ENCODE measurements at regions not wholly inside any gene's neighbourhood (a gene's known extent, or its start where the extent isn't known, plus 50 kb on each side); places are given as distances from the start of the nearest gene placed in this dataset.

DNA sequence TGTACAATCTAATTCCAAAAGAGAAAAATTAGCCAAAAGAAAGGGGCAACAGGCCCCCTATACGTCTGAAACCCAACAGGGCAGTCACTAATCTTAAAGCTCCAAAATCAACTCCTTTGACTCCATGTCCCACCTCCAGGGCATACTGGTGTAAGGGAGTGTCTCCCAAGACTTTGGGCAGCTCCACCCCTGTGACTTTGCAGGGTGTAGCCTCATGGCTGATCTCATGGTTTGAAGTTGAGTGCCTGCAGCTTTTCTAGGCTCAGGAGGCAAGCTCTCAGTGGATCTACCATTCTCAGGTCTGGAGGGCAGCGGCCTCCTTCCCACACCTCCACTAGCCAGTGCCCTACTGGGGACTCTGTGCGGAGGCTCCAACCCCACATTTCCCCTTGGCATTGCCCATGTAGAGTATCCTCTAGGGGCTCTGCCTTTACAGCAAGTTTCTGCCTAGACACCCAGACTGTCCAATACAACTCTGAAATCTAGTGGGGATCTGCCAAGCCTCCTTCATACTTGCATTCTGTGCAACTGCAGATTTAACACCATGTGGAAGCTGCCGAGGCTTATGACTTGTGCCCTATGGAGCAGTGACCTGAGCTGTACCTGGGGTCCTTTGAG, 94.5 kb downstream of the TRIM29 start:
- Mint-ChIP-seq H3K27ac (ENCODE audit: low read depth, unreplicated experiment) (no peak overlapping the region), H3K27me3 (ENCODE audit: insufficient read depth, unreplicated experiment) (peaks cover 33% of the 10 kb centered on the region), H3K36me3 (ENCODE audit: insufficient read depth, unreplicated experiment) (no peaks in the 10 kb centered on the region), H3K4me1 (ENCODE audit: insufficient read depth, unreplicated experiment) (no peaks in the 10 kb centered on the region), H3K9me3 (ENCODE audit: unreplicated experiment) (peaks cover 22% of the 10 kb centered on the region), H3K4me3 (ENCODE audit: unreplicated experiment) (no peak overlapping the region)
- no peak for DNase-seq (ENCODE audit: unreplicated experiment)
- intact Hi-C loops (cut with micrococcal nuclease) = no loop called here
- TF ChIP-seq, protein P1, sequence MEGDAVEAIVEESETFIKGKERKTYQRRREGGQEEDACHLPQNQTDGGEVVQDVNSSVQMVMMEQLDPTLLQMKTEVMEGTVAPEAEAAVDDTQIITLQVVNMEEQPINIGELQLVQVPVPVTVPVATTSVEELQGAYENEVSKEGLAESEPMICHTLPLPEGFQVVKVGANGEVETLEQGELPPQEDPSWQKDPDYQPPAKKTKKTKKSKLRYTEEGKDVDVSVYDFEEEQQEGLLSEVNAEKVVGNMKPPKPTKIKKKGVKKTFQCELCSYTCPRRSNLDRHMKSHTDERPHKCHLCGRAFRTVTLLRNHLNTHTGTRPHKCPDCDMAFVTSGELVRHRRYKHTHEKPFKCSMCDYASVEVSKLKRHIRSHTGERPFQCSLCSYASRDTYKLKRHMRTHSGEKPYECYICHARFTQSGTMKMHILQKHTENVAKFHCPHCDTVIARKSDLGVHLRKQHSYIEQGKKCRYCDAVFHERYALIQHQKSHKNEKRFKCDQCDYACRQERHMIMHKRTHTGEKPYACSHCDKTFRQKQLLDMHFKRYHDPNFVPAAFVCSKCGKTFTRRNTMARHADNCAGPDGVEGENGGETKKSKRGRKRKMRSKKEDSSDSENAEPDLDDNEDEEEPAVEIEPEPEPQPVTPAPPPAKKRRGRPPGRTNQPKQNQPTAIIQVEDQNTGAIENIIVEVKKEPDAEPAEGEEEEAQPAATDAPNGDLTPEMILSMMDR (IDR thresholded peaks at IDR 0.05; ENCODE audit: unreplicated experiment) = no peak
- POLR2A ChIA-PET = interaction anchor here (0.9 to 1.3 kb wide), 2 partner anchors 11 to 12 kb away, joined by 3 read pairs; no protein-coding TSS in a partner anchor
- no TSS peak for BruUV-seq (replicated peaks)
- CTCF ChIA-PET = interaction anchor here (1.0 to 1.3 kb wide), 2 partner anchors 10 to 509 kb away, joined by 3 to 4 read pairs; no protein-coding TSS in a partner anchor

DNA sequence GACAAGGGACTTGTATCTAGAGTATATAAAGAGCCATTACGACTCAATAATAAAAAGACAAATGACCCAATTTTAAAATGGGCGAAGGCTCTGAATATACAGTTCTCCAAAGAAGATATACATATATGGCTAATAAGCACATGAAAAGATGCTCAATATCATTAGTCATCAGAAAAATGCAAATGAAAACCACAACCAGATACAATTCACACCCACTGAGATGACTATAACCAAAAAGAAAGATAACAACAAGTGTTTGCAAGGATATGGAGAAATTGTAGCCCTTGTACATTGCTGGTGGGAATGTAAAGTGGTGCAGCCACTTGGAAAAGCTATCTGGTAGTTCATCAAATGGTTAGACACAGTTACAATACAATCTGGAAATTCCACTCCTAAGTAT, 96.3 kb downstream of the TRIM29 start:
- TF ChIP-seq, protein P1 (IDR thresholded peaks at IDR 0.05; ENCODE audit: unreplicated experiment) = no peak
- Mint-ChIP-seq H3K4me3 (ENCODE audit: unreplicated experiment) (no peak overlapping the region), H3K27ac (ENCODE audit: low read depth, unreplicated experiment) (no peak overlapping the region), H3K36me3 (ENCODE audit: insufficient read depth, unreplicated experiment) (no peaks in the 10 kb centered on the region), H3K27me3 (ENCODE audit: insufficient read depth, unreplicated experiment) (peaks cover 27% of the 10 kb centered on the region), H3K9me3 (ENCODE audit: unreplicated experiment) (peaks cover 11% of the 10 kb centered on the region), H3K4me1 (ENCODE audit: insufficient read depth, unreplicated experiment) (no peaks in the 10 kb centered on the region)
- ChIA-PET POLR2A (no interaction called here), CTCF (no interaction called here)
- no peak for DNase-seq (ENCODE audit: unreplicated experiment)
- intact Hi-C loops (cut with micrococcal nuclease) = no loop called here
- BruUV-seq (replicated peaks) = no TSS peak

DNA sequence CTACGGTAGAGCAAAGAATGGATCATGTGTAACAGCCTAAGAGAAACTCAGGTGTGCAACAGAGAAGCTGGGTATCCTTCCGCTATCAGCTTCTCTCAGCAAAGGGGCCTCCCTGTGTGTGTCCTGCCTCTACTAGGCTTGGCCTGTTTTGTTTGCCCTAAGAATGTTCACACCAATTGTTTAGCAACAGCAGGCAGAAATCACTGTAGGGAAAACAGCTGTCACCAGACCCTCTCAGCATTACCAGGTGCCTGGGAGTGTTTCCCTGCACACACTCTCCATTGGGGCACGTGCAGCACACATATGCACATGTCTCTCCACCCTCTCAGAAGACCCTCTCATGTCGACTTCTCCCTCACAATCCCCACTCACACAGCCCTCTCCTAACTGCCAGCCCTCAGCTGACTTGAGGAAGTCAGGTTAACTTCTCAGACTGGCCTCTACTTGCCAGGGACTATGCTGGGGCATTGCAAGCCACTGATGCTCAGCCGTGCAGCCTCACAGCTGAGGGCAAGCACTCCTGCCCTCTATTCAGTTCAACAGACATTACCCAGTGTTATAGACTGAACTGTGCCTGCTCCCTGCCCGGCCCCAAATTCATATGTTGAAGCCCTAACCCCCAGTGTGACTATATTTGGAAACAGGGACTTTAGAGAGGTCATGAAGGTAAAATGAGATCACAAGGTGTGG, 97.6 kb downstream of the TRIM29 start:
- no peak overlapping the region for H3K4me3 Mint-ChIP-seq (ENCODE audit: unreplicated experiment)
- H3K27me3 Mint-ChIP-seq (ENCODE audit: insufficient read depth, unreplicated experiment) = peaks cover 14% of the 10 kb centered on the region
- CTCF ChIA-PET = no interaction called here
- no peak for DNase-seq (ENCODE audit: unreplicated experiment)
- BruUV-seq (replicated peaks) = no TSS peak
- no peaks in the 10 kb centered on the region for H3K36me3 Mint-ChIP-seq (ENCODE audit: insufficient read depth, unreplicated experiment)
- intact Hi-C loops (cut with micrococcal nuclease) = no loop called here
- no peaks in the 10 kb centered on the region for H3K4me1 Mint-ChIP-seq (ENCODE audit: insufficient read depth, unreplicated experiment)
- TF ChIP-seq, protein P1 (IDR thresholded peaks at IDR 0.05; ENCODE audit: unreplicated experiment) = no peak
- no peaks in the 10 kb centered on the region for H3K9me3 Mint-ChIP-seq (ENCODE audit: unreplicated experiment)
- POLR2A ChIA-PET = no interaction called here
- no peak overlapping the region for H3K27ac Mint-ChIP-seq (ENCODE audit: low read depth, unreplicated experiment)

DNA sequence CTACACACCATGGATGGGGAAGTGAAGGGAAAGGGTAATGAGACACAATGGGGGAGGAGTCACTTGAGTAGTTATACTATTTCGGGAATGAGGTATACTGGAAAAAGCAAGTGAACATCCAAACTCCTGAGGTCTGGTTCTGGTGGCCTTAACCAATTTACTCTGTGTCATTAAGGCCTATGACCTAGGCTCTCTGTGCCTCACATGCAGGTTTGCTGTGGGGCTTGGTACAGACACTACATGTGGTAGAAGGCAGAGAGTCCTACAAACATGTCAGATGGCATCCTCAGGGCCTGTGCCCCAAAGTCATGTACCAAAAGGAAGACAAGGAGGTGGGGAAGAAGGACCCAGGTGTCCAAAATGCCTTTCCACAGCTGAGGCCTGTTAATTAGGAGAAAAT, 98.9 kb downstream of the TRIM29 start:
- Mint-ChIP-seq H3K4me1 (ENCODE audit: insufficient read depth, unreplicated experiment) (no peaks in the 10 kb centered on the region), H3K36me3 (ENCODE audit: insufficient read depth, unreplicated experiment) (no peaks in the 10 kb centered on the region), H3K27ac (ENCODE audit: low read depth, unreplicated experiment) (no peak overlapping the region), H3K27me3 (ENCODE audit: insufficient read depth, unreplicated experiment) (peaks cover 1% of the 10 kb centered on the region), H3K4me3 (ENCODE audit: unreplicated experiment) (no peak overlapping the region), H3K9me3 (ENCODE audit: unreplicated experiment) (no peaks in the 10 kb centered on the region)
- BruUV-seq (replicated peaks) = no TSS peak
- TF ChIP-seq, protein P1 (IDR thresholded peaks at IDR 0.05; ENCODE audit: unreplicated experiment) = no peak
- ChIA-PET POLR2A (no interaction called here), CTCF (interaction anchor here (0.6 kb wide), 1 partner anchor 14 kb away, joined by 3 read pairs; no protein-coding TSS in a partner anchor)
- no peak for DNase-seq (ENCODE audit: unreplicated experiment)
- intact Hi-C loops (cut with micrococcal nuclease) = no loop called here

Data from MCF 10A (cell line).